Naive thymus-derived CD8-positive, alpha-beta T cell (primary cell): ENCODE measurements at regions not wholly inside any gene's neighbourhood (a gene's known extent, or its start where the extent isn't known, plus 50 kb on each side); places are given as distances from the start of the nearest gene placed in this dataset.

Experiments
- ATAC-seq, 2 donors: fragments of 150-1000 bp; cut with Tn5 transposase in 1 of 2; sonication (Bioruptor Pico), chemical (Tn5 transposase) in 1 of 2; 1 replicate in 1 of 2; 2 replicates in 1 of 2; pipeline ENCODE4 v1.10.0; 2021; ENCODE audit warnings: mild to moderate bottlenecking in 2 of 2, moderate library complexity in 2 of 2
- POLR2A ChIA-PET: fragments of 350-600 bp; sonication (Branson Sonifier 250); formaldehyde crosslinking; loops from one replicate; lab custom pipeline; 2021; ENCODE audit warnings: antibody characterized with exemption; lab: Charles Lee
- DNase-seq, 10 donors: peaks; one replicate each; pipeline versions ENCODE4 v3.0.0 to v3.0.0-alpha.2; 2020 to 2022
- H3K27ac Mint-ChIP-seq, 10 donors: one replicate each; pipeline ENCODE4 v1.8.0; 2020 to 2022; ENCODE audit warnings: mild to moderate bottlenecking in 10 of 10, mixed read lengths in 10 of 10, moderate library complexity in 4 of 10, inconsistent platforms in 1 of 10
- H3K27me3 Mint-ChIP-seq, 5 donors: one replicate each; pipeline ENCODE4 v1.8.0; 2021 to 2022; ENCODE audit warnings: mixed read lengths in 5 of 5
- H3K36me3 Mint-ChIP-seq, 3 donors: one replicate each; pipeline ENCODE4 v1.8.0; 2020 to 2022; ENCODE audit warnings: mixed read lengths in 3 of 3, mild to moderate bottlenecking in 2 of 3, inconsistent platforms in 1 of 3
- H3K4me1 Mint-ChIP-seq, 4 donors: one replicate each; pipeline ENCODE4 v1.8.0; 2021 to 2022; ENCODE audit warnings: mixed read lengths in 4 of 4
- H3K4me3 Mint-ChIP-seq, 10 donors: one replicate each; pipeline ENCODE4 v1.8.0; 2020 to 2022; ENCODE audit warnings: mild to moderate bottlenecking in 10 of 10, mixed read lengths in 10 of 10, moderate library complexity in 6 of 10, inconsistent platforms in 1 of 10
- H3K9me3 Mint-ChIP-seq, 9 donors: one replicate each; pipeline ENCODE4 v1.8.0; 2020 to 2022; ENCODE audit warnings: mixed read lengths in 9 of 9, mild to moderate bottlenecking in 3 of 9, inconsistent platforms in 1 of 9, moderate library complexity in 1 of 9

- Mint-ChIP-seq H3K36me3 (no peaks in the 10 kb centered on the region), H3K9me3 (peaks cover 0 to 27% (median 5%) of the 10 kb centered on the region in 9 donors), H3K27ac (no peak overlapping the region), H3K27me3 (peaks cover 0 to 2% (median 0%) of the 10 kb centered on the region in 5 donors), H3K4me3 (no peak overlapping the region), H3K4me1 (no peaks in the 10 kb centered on the region)
- no peak for DNase-seq
- no peak for ATAC-seq
- POLR2A ChIA-PET, result no interaction called here
These were observed 233.6 kb upstream of the BMP2 start for GRCh38 chr20:6533761-6534479.

- Mint-ChIP-seq H3K36me3 (no peaks in the 10 kb centered on the region), H3K9me3 (peaks cover 0 to 27% (median 4%) of the 10 kb centered on the region in 9 donors), H3K27me3 (peaks cover 0 to 2% (median 0%) of the 10 kb centered on the region in 5 donors), H3K4me1 (no peaks in the 10 kb centered on the region), H3K4me3 (no peak overlapping the region), H3K27ac (no peak overlapping the region)
- no peak for DNase-seq
- POLR2A ChIA-PET, result no interaction called here
- no peak for ATAC-seq
These were observed 234.1 kb upstream of the BMP2 start for GRCh38 chr20:6533351-6533750.

GRCh38 chr20:6530779-6531315 is 236.6 kb upstream of the BMP2 start:
- H3K4me1 Mint-ChIP-seq, result no peaks in the 10 kb centered on the region
- POLR2A ChIA-PET, result no interaction called here
- no peak overlapping the region for H3K4me3 Mint-ChIP-seq

GRCh38 chr20:6530254-6530653 is 237.2 kb upstream of the BMP2 start:
- H3K27me3 Mint-ChIP-seq, result no peaks in the 10 kb centered on the region
- POLR2A ChIA-PET, result no interaction called here
- no peak overlapping the region for H3K4me3 Mint-ChIP-seq
- ATAC-seq (no peak), DNase-seq (no peak)
- H3K4me1 Mint-ChIP-seq, result no peaks in the 10 kb centered on the region
- H3K36me3 Mint-ChIP-seq, result no peaks in the 10 kb centered on the region
- H3K27ac Mint-ChIP-seq, result no peak overlapping the region
- H3K9me3 Mint-ChIP-seq, result peaks cover under 1 to 26% (median 4%) of the 10 kb centered on the region in 9 donors

More at GRCh38 chr20:6530779-6531315, 236.6 kb upstream of the BMP2 start:
- no peaks in the 10 kb centered on the region for H3K36me3 Mint-ChIP-seq
- DNase-seq (no peak), ATAC-seq (no peak)
- H3K27me3 Mint-ChIP-seq, result no peaks in the 10 kb centered on the region
- H3K9me3 Mint-ChIP-seq, result peaks cover 0 to 23% (median 4%) of the 10 kb centered on the region in 9 donors
- H3K27ac Mint-ChIP-seq, result no peak overlapping the region

- no peaks in the 10 kb centered on the region for H3K27me3 Mint-ChIP-seq
- DNase-seq, result no peak
- no peak overlapping the region for H3K4me3 Mint-ChIP-seq
- peaks cover 0 to 12% (median 0%) of the 10 kb centered on the region in 3 donors for H3K36me3 Mint-ChIP-seq
- peaks cover 14 to 34% (median 20%) of the 10 kb centered on the region in 9 donors for H3K9me3 Mint-ChIP-seq
- H3K4me1 Mint-ChIP-seq, result no peaks in the 10 kb centered on the region
- no peak for ATAC-seq
- no peak overlapping the region for H3K27ac Mint-ChIP-seq
- POLR2A ChIA-PET, result no interaction called here
These were observed 241.8 kb upstream of the BMP2 start for GRCh38 chr20:6525447-6526303.

GRCh38 chr20:6524305-6524704 is 243.2 kb upstream of the BMP2 start:
- peaks cover 13 to 40% (median 20%) of the 10 kb centered on the region in 9 donors for H3K9me3 Mint-ChIP-seq
- H3K4me3 Mint-ChIP-seq, result no peak overlapping the region
- POLR2A ChIA-PET, result no interaction called here
- H3K27me3 Mint-ChIP-seq, result no peaks in the 10 kb centered on the region
- ATAC-seq, result no peak
- no peak overlapping the region for H3K27ac Mint-ChIP-seq
- DNase-seq, result no peak
- no peaks in the 10 kb centered on the region for H3K4me1 Mint-ChIP-seq
- peaks cover 0 to 12% (median 0%) of the 10 kb centered on the region in 3 donors for H3K36me3 Mint-ChIP-seq

- H3K27ac Mint-ChIP-seq, result no peak overlapping the region
- DNase-seq (no peak), ATAC-seq (no peak)
- peaks cover 0 to 9% (median 0%) of the 10 kb centered on the region in 3 donors for H3K36me3 Mint-ChIP-seq
- POLR2A ChIA-PET, result no interaction called here
- no peaks in the 10 kb centered on the region for H3K4me1 Mint-ChIP-seq
- H3K9me3 Mint-ChIP-seq, result peaks cover 7 to 32% (median 15%) of the 10 kb centered on the region in 9 donors
- no peak overlapping the region for H3K4me3 Mint-ChIP-seq
- H3K27me3 Mint-ChIP-seq, result peaks cover 0 to 2% (median 0%) of the 10 kb centered on the region in 5 donors
These were observed 247.9 kb upstream of the BMP2 start for GRCh38 chr20:6519556-6519955.

- POLR2A ChIA-PET, result no interaction called here
- no peak for DNase-seq
- Mint-ChIP-seq H3K4me3 (no peak overlapping the region), H3K36me3 (no peaks in the 10 kb centered on the region), H3K4me1 (no peaks in the 10 kb centered on the region), H3K27me3 (peaks cover 0 to 2% (median 0%) of the 10 kb centered on the region in 5 donors), H3K27ac (no peak overlapping the region), H3K9me3 (peaks cover 0 to 11% (median under 1%) of the 10 kb centered on the region in 9 donors)
- no peak for ATAC-seq
These were observed 252.2 kb upstream of the BMP2 start for GRCh38 chr20:6515261-6515660.

GRCh38 chr20:6513599-6513998 is 253.9 kb upstream of the BMP2 start:
- ATAC-seq (no peak), DNase-seq (no peak)
- Mint-ChIP-seq H3K4me1 (no peaks in the 10 kb centered on the region), H3K36me3 (no peaks in the 10 kb centered on the region), H3K9me3 (peaks cover 0 to 13% (median 3%) of the 10 kb centered on the region in 9 donors), H3K27me3 (peaks cover 0 to under 1% (median 0%) of the 10 kb centered on the region in 5 donors), H3K4me3 (no peak overlapping the region), H3K27ac (no peak overlapping the region)
- POLR2A ChIA-PET, result no interaction called here

GRCh38 chr20:6509374-6509773 is 258.1 kb upstream of the BMP2 start:
- no peak for DNase-seq
- Mint-ChIP-seq H3K4me1 (no peaks in the 10 kb centered on the region), H3K4me3 (no peak overlapping the region), H3K27me3 (no peaks in the 10 kb centered on the region), H3K36me3 (no peaks in the 10 kb centered on the region), H3K9me3 (peaks cover 0 to 12% (median 3%) of the 10 kb centered on the region in 9 donors), H3K27ac (no peak overlapping the region)
- POLR2A ChIA-PET, result no interaction called here
- ATAC-seq, result no peak

GRCh38 chr20:6506906-6507305 is 260.6 kb upstream of the BMP2 start:
- H3K27ac Mint-ChIP-seq, result no peak overlapping the region
- no peaks in the 10 kb centered on the region for H3K36me3 Mint-ChIP-seq
- no peaks in the 10 kb centered on the region for H3K4me1 Mint-ChIP-seq
- no peak for ATAC-seq
- POLR2A ChIA-PET, result no interaction called here
- H3K9me3 Mint-ChIP-seq, result peaks cover 0 to 10% (median 1%) of the 10 kb centered on the region in 9 donors
- no peak overlapping the region for H3K4me3 Mint-ChIP-seq
- peaks cover 0 to 4% (median 0%) of the 10 kb centered on the region in 5 donors for H3K27me3 Mint-ChIP-seq
- DNase-seq, result no peak

- no peaks in the 10 kb centered on the region for H3K36me3 Mint-ChIP-seq
- H3K4me1 Mint-ChIP-seq, result no peaks in the 10 kb centered on the region
- peaks cover 0 to 7% (median 0%) of the 10 kb centered on the region in 5 donors for H3K27me3 Mint-ChIP-seq
- no peak for ATAC-seq
- no peak for DNase-seq
- H3K9me3 Mint-ChIP-seq, result peaks cover 0 to 13% (median 3%) of the 10 kb centered on the region in 9 donors
- POLR2A ChIA-PET, result no interaction called here
- no peak overlapping the region for H3K4me3 Mint-ChIP-seq
- H3K27ac Mint-ChIP-seq, result no peak overlapping the region
These were observed 262.7 kb upstream of the BMP2 start for GRCh38 chr20:6504826-6505225.

GRCh38 chr20:6504179-6504578 is 263.3 kb upstream of the BMP2 start:
- Mint-ChIP-seq H3K36me3 (no peaks in the 10 kb centered on the region), H3K27ac (no peak overlapping the region), H3K27me3 (peaks cover 0 to 9% (median 2%) of the 10 kb centered on the region in 5 donors), H3K4me3 (no peak overlapping the region), H3K4me1 (no peaks in the 10 kb centered on the region), H3K9me3 (peaks cover 0 to 10% (median 4%) of the 10 kb centered on the region in 9 donors)
- ATAC-seq, result no peak
- no peak for DNase-seq
- POLR2A ChIA-PET, result no interaction called here
